Parathyroid adenoma (tissue), 2 donors: ENCODE measurements at regions not wholly inside any gene's neighbourhood (a gene's known extent, or its start where the extent isn't known, plus 50 kb on each side); places are given as distances from the start of the nearest gene placed in this dataset.

ENCODE experiments used
- H2AFZ ChIP-seq: fragments of 300-600 bp; sonication (generic); one replicate; pipeline ENCODE4 v1.7.0; 2017; ENCODE audit warnings: antibody characterized with exemption, mild to moderate bottlenecking
- H3K27ac ChIP-seq: fragments of 300-600 bp; sonication (generic); one replicate; pipeline ENCODE4 v1.7.0; 2017
- H3K27me3 ChIP-seq: fragments of 300-600 bp; sonication (generic); one replicate; pipeline ENCODE4 v1.7.0; 2017; ENCODE audit warnings: low read length; ENCODE audit not compliant: control insufficient read depth, insufficient read depth
- H3K36me3 ChIP-seq: fragments of 300-600 bp; sonication (generic); one replicate; pipeline ENCODE4 v1.7.0; 2017; ENCODE audit warnings: low read length; ENCODE audit not compliant: control insufficient read depth, insufficient read depth
- H3K4me1 ChIP-seq: fragments of 300-600 bp; sonication (generic); one replicate; pipeline ENCODE4 v1.7.0; 2017; ENCODE audit warnings: control low read depth
- H3K4me2 ChIP-seq: fragments of 300-600 bp; sonication (generic); one replicate; pipeline ENCODE4 v1.7.0; 2017; ENCODE audit warnings: low read length
- H3K4me3 ChIP-seq: fragments of 300-600 bp; sonication (generic); one replicate; pipeline ENCODE4 v1.7.0; 2017; ENCODE audit warnings: low read depth, low read length
- H3K79me2 ChIP-seq: fragments of 300-600 bp; sonication (generic); one replicate; pipeline ENCODE4 v1.7.0; 2017; ENCODE audit warnings: control low read depth
- H3K9ac ChIP-seq: fragments of 300-600 bp; sonication (generic); one replicate; pipeline ENCODE4 v1.7.0; 2017; ENCODE audit warnings: mild to moderate bottlenecking
- H3K9me3 ChIP-seq: fragments of 300-600 bp; sonication (generic); one replicate; pipeline ENCODE4 v1.7.0; 2017; ENCODE audit warnings: low read length; ENCODE audit not compliant: control insufficient read depth
- CTCF ChIP-seq: fragments of 300-600 bp; sonication (generic); IDR thresholded peaks from one replicate; pipeline ENCODE4 v1.7.0; 2017; ENCODE audit warnings: antibody characterized with exemption, mild to moderate bottlenecking
- donor health status: primary hyperparathyroidism.

- no peak overlapping the region for H2AFZ ChIP-seq
- H3K9me3 ChIP-seq, result no peaks in the 10 kb centered on the region
- H3K4me2 ChIP-seq, result no peak overlapping the region
- TF ChIP-seq CTCF, result no peak
- no peaks in the 10 kb centered on the region for H3K36me3 ChIP-seq
- H3K79me2 ChIP-seq, result no peaks in the 10 kb centered on the region
- H3K4me1 ChIP-seq, result no peaks in the 10 kb centered on the region
- H3K9ac ChIP-seq, result no peak overlapping the region
- H3K27me3 ChIP-seq, result no peaks in the 10 kb centered on the region
- no peak overlapping the region for H3K27ac ChIP-seq
- no peak overlapping the region for H3K4me3 ChIP-seq
Measured at GRCh38 chr17:55865072-55865762, 114.4 kb downstream of the PCTP start.

- no peak overlapping the region for H3K4me3 ChIP-seq
- H3K79me2 ChIP-seq, result no peaks in the 10 kb centered on the region
Measured at GRCh38 chr17:55870044-55870443, 119.2 kb downstream of the PCTP start.

GRCh38 chr17:55872374-55872773 is 121.5 kb downstream of the PCTP start:
- Histone ChIP-seq H2AFZ (no peak overlapping the region), H3K4me2 (no peak overlapping the region)

More at GRCh38 chr17:55870044-55870443, 119.2 kb downstream of the PCTP start:
- Histone ChIP-seq H3K27ac (no peak overlapping the region), H3K27me3 (no peaks in the 10 kb centered on the region), H3K4me2 (no peak overlapping the region), H3K9me3 (no peaks in the 10 kb centered on the region), H3K9ac (no peak overlapping the region), H3K4me1 (no peaks in the 10 kb centered on the region), H3K36me3 (no peaks in the 10 kb centered on the region), H2AFZ (no peak overlapping the region)
- no peak for TF ChIP-seq CTCF

GRCh38 chr17:55873017-55873758 is 122.3 kb downstream of the PCTP start:
- Histone ChIP-seq H3K79me2 (no peaks in the 10 kb centered on the region), H3K27ac (no peak overlapping the region), H3K4me1 (no peaks in the 10 kb centered on the region), H3K4me2 (no peak overlapping the region), H3K27me3 (no peaks in the 10 kb centered on the region), H2AFZ (no peak overlapping the region), H3K36me3 (no peaks in the 10 kb centered on the region), H3K4me3 (no peak overlapping the region), H3K9ac (no peak overlapping the region), H3K9me3 (no peaks in the 10 kb centered on the region)
- no peak for TF ChIP-seq CTCF

More at GRCh38 chr17:55872374-55872773, 121.5 kb downstream of the PCTP start:
- no peaks in the 10 kb centered on the region for H3K79me2 ChIP-seq
- no peaks in the 10 kb centered on the region for H3K36me3 ChIP-seq
- H3K9ac ChIP-seq, result no peak overlapping the region
- H3K27ac ChIP-seq, result no peak overlapping the region
- no peaks in the 10 kb centered on the region for H3K4me1 ChIP-seq
- H3K27me3 ChIP-seq, result no peaks in the 10 kb centered on the region
- no peaks in the 10 kb centered on the region for H3K9me3 ChIP-seq
- no peak overlapping the region for H3K4me3 ChIP-seq
- no peak for TF ChIP-seq CTCF
